ENCODE measurements at regions not wholly inside any gene's neighbourhood (a gene's known extent, or its start where the extent isn't known, plus 50 kb on each side); places are given as distances from the start of the nearest gene placed in this dataset.
"Not testable (repeated sequence)": the region's sequence is repeated elsewhere in the genome, so short reads cannot be mapped to it uniquely, and the experiment has no call there.

DNA sequence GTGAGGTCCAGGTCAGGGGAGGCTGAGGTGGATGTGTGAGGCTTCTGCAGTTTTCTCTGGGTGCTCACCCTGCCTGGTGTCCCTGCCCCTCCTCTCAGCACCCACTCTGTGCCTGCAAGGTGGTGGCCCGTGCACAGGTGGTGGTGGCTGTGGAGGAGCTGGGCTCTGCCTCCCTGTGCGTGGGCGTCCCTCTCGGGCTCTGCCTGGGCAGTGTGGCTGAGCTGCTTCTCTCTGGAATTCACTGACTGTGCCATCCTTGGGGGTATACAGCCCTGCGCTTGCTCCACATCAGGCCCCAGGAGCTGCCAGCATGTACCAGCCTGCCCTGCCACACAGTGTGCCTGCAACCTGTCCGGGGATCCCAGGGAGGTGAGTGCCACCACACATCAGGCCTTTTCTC lies 369.8 kb downstream of the TMEM121 start:
- not testable (repeated sequence) for DNase-seq

DNA sequence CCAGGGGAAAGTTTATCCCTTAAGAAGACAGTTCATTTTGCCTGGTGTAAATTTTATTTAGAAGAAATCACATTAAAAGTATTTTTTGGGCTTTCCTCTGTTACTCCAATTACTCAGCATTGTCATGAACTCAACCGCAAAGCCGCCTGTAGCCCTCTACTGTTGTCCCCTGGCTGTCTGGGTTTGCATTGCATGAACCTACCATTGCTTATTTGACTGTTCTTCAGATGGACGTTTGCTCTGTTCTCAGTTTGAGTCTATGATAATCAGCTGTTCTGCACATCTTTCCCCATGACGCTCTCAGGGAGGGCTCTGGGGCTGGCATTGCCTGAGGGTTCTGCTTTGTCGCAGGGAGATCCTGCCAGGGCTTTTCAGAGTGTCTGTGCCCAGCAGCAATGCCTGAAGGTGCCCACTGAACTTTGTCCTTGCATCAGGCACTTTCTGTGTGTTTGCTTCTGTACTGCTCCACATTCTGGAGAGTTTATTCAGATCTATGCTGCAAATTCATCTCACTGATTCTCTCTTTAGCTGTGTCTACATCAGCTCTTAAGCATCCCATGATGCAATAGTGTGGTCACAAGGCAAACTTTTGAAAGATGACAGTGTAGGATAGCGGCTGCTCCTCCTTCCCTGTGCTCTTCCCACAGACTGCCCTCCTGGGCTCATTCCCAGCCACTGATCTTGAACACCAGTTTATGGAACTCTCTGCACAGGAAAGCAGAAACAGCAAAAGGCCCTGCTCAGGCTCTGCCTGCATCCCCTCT lies 370.8 kb downstream of the TMEM121 start:
- DNase-seq: not testable (repeated sequence)

DNA sequence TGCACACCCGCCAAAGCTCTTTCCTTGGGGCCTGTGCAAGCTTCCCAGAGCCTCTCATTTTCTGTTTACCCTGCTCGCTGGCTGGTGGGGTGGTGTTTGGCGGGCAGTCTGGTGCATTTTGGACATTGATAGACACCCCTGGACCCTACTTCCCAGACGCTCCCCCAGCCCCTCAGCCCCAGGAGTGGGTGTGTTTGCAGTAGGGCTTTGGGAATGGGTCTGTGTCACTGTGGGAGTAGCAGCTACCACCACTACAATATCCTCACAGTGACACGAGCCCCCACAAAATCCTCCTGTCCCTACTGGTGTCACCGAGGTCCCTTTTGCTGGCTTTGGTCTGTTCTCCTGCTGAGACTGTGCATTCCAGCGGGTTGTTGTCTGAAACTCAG lies 371.3 kb downstream of the TMEM121 start:
- DNase-seq: no peak

DNA sequence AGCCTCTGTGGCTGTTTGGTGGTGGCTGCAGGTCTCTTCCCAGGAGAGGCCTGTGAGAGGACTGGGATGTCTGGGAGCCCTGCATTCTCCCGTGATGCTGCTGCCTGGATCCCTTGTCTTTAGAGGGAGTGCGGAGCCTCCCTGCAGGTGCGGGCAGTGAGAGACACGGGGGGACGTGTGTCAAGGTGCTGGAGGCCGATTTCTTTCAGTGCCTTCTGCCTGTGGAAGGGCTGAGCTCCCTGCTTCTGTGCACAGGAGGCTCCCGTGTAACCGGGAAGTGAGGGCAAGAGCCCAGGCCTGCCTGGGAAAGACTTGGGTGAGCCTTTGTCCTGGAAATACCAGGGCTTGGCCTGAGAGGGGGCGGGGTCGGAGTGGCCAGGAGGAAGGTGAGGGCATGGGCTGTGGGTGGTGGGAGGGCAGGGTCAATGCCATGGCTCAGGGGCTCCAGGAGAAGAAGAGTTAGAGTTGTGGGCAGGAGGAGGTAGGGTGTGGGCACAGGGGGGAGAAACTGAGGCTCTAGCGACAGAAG lies 372.2 kb downstream of the TMEM121 start:
- DNase-seq: no peak

DNA sequence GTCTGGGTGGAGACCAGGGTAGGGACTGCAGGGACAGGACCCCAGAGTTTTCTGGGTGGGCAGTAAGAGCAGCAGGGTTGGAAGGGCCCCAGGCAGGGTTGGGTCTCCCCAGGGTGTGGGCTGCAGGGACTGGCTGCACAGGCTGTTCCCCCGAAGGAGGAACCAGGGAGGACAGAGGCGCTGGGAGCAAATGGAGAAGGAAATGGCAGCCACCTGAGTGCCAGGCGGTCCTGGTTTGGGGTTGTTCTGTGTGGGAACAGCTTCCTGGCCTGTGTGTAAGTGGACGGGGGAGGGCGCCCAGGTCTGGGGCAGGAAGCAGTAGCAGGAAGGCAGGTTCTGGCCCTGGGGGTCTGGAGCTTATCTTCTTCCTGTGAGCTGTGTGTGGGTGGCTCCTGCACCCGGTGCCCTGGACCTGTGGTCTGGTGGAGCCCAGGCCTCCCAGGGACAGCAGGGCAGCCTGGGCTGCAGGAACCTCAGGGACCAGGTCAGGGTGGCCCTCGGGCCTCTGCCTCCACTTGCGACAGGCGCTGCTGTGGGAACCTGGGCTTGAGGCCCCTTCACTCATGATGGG lies 372.8 kb downstream of the TMEM121 start:
- no peak for DNase-seq

DNA sequence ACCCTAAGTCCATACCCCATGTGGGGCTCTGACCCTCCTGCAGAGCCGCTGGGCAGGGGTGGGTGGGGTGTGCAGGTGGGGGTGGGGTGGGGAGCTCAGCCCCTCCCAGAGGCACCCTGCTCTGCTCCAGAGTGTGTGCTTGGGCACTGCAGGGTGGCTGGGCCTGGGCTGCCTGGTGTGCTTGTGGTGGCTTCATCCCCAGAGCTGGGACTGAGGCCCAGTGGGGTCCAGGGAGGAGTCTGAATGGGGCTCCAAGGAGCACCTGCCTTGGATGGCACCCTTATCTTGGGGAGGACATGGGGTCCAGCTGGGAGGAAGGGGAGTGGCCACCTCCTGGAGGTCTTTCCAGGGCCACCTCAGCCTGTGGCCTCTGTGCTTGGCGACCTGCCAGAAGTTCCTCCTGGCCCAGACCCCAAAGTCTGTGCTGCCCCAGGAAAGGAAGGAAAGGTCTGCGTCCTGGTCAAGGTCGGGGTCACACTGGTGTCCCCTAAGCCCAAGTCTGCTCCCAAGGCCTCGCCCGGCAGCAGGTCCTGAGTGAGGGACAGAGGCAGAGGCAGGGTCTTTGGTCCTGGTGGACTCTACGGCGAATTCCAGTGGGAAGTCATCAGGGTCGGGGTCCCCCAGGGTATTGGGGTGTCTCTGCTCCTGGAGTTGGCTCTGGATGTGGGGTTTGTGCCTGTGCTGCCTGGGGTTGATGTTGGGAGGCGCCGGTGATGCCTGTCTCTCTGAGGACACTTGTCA lies 373.4 kb downstream of the TMEM121 start:
- no peak for DNase-seq

DNA sequence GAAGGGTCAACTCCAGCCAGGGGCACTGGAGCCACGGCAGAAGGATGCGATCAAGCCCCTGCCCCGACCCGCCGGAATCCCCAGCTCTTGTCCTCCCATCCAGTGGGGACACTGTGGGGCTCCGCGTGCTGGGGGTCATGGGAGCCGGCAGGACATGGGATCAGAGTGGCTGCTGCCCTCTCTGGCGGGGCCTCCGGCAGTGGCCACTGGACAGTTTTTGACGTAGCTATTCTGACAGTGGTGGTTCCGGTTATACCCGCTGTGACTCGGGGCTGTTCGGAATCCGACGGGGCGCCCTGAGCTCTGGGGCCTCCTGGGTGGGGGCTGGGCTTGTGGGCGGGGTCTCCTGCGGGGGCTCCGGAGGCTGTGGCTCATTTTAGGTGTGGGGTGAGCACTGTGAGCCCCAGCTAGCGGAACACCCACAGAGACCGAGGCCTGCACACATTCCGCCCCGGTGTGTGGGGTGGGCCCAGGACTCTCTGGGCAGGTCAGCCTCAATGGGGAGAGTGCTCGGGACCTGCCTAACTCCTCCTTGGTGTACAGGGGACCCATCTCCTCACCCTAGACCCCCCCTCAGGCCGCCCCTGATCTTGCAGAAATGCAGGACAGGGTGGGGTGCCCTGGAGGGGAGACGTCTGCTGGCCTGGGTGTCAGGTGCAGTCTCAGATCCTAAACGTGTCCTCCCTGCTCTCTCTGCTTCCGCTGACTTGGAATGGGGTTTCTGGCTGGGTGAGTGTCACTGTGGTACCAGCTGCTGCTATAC lies 374.2 kb downstream of the TMEM121 start:
- no peak for DNase-seq

DNA sequence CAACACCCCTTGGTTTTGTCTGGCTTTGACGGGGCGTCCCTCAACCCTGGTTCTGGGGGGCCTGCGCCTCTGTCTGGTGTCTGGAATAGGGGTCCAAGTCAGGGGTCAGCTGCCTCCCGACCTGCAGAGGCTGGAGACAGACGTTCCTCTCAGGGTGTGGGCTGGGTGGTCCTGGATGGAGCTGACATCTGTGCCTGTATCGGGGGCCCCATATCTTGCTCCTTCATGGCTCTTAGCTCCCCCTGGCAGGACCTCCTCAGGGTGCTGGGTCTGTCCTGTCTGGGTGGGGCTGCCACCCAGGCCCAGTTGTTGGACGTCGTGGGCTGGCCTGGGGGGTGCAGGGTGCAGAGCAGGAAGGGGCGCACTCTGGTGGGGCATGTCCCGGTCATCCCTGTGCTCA lies 374.8 kb downstream of the TMEM121 start:
- DNase-seq: no peak

DNA sequence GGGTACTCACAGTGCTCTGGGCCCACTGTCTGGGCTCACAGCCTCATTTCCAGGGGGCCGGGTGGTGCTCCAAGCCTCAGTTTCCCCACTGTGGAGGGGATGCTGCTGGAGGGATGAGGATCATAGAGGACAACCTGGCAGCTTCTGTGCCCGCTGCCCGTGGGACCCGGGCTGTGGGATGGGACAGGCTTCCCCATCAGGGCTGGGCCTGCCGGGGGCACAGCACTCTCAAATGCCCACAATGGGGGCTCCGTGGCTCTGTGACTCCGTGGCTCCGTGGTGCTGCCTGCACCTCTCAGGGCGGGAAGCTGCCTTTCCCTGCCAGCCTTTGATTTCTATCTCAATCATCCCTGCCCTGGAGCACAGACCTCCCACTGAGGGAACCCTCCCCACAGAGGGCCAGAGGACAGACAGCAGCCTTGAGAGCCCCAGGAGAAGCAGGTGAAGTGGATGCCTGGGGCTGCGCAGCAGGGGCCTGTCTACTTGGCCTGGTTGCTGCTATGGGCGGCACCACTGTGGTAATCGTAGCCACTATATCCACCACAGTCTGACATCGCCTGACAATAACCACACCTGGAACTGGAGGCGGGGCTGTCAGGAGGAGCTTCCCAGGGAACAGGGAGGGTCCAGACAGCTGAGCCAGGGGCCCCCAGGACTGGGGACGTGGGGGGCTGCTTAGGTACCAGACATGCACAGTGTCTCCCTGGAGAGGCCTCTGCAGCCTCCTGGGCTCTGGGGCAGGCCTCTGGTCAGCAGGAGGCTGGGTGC lies 375.9 kb downstream of the TMEM121 start:
- no peak for DNase-seq

DNA sequence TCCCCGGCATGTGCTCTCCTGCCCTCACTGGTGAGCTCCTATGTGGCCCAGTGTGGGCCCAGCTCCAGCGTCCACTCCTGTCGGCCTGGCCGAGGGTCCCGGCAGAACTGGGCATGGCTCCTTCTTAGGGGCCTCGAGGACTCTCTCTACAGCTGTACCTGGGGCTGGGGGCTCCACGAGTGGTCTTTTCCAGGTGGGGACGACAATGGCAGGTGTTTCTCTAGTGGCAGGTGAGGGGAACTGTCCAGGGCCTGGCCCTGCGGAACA lies 376.4 kb downstream of the TMEM121 start:
- not testable (repeated sequence) for DNase-seq

DNA sequence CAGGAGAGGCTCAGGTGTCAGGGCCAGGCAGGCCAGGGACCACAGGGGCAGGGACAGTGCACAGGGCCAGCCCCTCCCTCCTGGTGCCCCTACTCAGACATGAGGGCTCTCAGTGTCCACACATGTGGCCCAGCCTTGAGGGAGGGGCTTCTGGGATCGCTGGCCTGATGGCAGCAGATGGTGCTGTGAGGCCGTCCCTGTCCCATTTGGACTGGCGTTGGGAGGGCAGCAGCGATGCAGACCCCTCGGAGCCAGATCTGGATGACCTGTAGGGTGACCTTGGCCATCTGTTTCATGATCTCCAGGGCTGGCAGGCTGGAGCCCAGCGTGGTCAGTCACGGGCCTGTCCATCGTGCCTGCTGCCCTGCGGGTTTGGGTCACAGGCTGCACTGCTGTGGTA lies 377.6 kb downstream of the TMEM121 start:
- DNase-seq: no peak

DNA sequence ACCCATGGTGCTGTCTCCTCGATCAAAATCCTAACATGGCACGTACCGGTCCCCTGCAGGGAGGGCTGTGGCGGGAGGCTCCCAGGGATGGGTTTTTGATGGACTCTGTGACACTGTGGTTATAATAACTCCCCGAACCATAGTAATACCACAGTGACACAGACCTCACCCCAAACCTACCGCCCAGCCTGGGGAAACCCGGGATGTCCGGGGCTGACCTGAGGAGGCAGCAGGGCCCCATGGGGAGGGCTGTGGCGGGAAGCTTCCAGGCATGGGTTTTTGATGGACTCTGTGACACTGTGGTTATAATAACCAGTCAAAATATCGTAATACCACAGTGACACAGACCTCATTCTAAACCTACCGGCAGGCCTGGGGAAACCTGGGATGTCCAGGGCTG lies 378.0 kb downstream of the TMEM121 start:
- DNase-seq: no peak

DNA sequence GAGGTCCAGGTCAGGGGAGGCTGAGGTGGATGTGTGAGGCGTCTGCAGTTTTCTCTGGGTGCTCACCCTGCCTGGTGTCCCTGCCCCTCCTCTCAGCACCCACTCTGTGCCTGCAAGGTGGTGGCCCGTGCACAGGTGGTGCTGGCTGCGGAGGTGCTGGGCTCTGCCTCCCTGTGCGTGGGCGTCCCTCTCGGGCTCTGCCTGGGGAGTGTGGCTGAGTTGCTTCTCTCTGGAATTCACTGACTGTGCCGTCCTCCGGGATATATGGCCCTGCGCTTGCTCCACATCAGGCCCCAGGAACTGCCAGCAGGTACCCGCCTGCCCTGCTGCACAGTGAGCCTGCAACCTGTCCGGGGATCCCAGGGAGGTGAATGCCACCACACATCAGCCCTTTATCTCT lies 379.1 kb downstream of the TMEM121 start:
- no peak for DNase-seq

DNA sequence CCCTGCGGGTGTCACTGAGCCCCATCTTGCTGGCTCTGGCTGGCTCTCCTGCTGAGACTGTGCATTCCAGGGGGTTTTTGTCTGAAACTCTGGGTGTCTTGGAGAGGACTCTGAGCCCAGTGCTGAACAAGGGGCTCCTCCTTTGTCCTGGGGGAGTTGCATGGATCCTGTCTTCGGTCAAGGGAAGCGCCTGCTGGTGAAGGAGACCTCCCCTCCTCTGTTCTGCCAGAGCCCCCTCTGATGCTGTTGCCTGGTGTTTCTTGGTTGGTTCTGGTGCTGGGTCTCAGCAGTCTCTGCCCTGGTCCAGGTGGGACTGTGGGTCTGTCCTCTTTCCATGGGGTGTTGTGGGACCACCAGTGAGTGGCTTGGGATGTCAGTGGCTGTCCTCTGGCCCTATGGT lies 380.9 kb downstream of the TMEM121 start:
- no peak for DNase-seq

DNA sequence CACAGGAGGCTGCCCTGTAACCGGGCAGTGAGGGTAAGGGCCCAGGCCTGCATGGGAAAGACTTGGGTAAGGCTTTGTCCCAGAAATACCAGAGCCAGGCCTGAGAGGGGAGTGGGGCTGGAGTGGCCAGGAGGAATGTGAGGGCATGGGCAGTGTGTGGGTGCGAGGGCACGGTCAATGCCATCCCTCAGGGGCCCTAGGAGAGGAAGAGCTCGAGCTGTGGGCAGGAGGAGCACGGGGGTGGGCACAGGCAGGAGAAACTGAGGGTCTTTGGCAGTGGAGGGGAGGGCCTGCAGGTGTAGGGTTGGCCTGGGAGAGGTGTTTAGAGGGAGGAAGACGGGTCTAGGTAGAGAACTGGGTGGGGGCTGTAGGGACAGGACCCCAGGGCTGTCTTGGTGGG lies 381.6 kb downstream of the TMEM121 start:
- DNase-seq: no peak

DNA sequence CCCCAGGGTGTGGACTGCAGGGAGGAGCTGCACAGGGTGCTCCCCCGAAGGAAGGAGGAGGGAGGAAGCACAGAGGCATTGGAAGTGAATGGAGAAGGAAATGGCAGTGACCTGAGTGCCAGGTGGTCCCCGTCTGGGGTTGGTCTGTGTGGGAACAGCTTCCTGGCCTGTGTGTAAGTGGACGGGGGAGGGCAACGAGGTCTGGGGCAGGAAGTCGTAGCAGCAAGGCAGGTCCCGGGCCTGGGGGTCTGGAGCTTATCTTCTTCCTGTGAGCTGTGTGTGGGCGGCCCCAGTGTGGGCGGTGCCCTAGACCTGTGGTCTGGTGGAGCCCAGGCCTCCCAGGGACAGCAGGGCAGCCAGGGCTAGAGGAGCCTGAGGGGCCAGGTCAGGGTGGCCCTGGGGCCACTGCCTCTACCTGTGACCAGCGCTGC lies 382.1 kb downstream of the TMEM121 start:
- no peak for DNase-seq

DNA sequence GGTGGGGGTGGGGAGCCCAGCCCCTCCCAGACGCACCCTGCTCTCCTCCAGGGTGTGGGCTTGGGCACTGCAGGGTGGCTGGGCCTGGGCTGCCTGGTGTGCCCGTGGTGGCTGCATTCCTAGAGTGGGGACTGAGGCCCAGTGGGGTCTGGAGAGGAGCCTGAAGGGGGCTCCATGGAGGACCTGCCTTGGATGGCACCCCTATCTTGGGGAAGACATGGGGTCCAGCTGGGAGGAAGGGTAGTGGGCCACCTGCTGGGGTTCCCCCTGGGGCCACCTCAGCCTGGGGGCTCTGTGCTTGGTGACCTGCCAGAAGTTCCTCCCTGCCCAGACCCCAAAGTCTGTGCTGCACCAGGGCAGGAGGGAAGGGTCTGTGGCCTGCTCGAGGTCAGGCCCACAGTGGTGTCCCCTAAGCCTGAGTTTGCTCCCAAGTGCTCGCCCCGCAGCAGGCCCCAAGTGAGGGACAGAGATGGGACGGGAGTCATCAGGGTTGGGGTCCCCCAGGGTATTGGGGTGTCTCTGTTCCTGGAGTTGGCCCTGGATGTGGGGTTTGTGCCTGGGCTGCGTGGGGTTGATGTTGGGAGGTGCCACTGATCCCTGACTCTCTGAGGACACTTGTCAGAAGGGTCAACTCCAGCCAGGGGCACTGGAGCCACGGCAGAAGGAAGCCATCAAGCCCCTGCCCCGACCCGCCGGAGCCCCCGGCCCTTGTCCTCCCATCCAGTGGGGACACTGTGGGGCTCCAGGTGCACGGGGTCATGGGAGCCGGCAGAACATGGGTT lies 382.9 kb downstream of the TMEM121 start:
- no peak for DNase-seq

DNA sequence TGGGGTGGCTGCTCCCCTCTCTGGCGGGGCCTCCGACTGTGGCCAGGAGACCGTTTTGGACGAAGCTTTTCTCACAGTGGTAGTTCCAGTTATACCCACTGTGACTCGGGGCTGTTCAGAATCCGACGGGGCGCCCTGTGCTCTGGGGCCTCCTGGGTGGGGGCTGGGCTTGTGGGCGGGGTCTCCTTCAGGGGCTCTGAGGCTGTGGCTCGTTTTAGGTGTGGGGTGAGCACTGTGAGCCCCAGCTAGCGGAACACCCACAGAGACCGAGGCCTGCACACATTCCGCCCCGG lies 383.4 kb downstream of the TMEM121 start:
- DNase-seq: not testable (repeated sequence)

DNA sequence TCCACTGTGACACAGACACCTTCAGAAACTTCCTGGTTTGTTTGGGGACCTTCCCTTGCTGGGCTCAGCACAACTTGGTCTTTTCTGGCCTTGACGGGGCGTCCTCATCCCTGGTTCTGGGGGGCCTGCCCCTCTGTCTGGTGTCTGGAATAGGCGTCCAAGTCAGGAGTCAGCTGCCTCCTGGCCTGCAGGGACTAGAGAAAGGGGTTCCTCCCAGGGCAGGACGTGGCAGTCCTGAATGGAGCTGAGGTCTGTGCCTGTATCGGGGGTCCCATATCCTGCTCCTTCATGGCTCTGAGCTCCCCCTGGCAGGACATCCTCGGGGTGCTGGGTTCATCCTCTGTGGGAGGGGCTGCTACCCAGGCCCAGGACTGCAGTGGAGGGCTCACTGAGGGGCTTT lies 384.0 kb downstream of the TMEM121 start:
- no peak for DNase-seq

DNA sequence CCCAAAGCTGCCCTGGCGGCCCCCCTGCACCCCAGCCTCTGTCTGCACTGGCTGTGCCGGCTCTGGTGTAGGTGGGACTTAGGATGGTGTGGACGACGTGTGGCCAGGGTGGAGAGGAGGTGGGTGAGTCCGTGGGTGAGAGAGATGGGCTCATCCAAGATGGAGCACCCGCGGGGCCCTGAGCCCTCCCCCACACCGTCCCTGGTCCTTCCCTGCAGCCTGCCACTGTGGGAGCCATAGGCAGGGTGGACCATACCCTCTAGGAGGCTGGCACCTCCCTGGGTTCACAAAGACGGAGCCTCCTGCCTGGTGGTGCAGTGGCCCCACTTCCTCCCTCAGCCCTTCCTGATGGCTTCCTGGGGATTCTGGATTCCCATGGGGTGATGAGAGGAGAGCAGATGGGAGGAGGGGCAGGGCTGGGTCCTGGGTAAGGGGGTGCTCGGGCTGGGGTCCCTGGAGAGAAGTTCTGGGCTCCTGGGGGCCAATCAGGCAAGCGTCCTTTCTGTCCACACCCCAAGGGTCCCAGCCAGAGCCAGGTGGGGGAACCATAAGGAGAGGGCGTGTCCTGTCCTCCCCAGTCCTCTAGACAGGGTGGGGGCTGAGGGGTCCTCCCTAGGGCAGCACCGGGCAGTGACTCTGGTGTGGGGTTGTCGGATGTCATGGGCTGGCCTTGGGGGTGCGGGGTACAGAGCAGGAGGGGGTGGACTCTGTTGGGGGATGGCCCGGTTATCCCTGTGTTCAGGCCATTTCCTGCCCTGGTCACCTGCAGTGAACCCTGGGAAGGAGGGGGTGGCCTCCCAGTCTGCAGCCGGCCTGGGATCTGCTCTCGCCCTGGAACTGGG lies 384.8 kb downstream of the TMEM121 start:
- DNase-seq: no peak

DNA sequence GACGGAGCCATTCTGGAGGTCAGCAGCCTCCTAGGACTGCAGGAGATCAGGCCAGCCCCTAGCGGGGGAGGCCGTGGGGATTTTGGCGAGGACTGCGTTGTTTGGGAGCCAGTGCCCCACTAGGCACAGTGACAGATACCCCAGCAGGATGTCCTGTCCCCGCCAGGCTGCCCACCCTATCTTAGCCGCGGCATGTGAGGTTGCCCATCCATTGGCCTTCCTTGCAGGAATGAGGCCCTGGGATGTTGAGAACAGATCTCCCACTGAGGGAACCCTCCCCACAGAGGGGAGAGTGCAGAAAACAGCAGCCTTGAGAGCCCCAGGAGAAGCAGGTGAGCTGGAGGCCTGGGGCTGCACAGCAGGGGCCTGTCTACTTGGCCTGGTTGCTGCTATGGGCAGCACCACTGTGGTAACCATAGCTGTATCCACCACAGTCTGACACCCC lies 385.5 kb downstream of the TMEM121 start:
- not testable (repeated sequence) for DNase-seq

Data from GOT3 (cell line).